ENCODE measurements at regions not wholly inside any gene's neighbourhood (a gene's known extent, or its start where the extent isn't known, plus 50 kb on each side); places are given as distances from the start of the nearest gene placed in this dataset.

- WGBS, result 58% methylated on average over 9 of the region's 9 CpGs
Measured at GRCh38 chr3:182180654-182181385, 469.1 kb downstream of the SOX2 start.

GRCh38 chr3:182182531-182182968 is 470.8 kb downstream of the SOX2 start:
- WGBS, result 84% methylated on average over 5 of the region's 5 CpGs
- intact Hi-C loops (cut with DNase I), result no loop called here
- no peaks in the 10 kb centered on the region for H3K27me3 ChIP-seq
- no peaks in the 10 kb centered on the region for H3K36me3 ChIP-seq
- no peak overlapping the region for H3K4me3 ChIP-seq
- no peaks in the 10 kb centered on the region for H3K9me3 ChIP-seq
- no peaks in the 10 kb centered on the region for H3K4me1 ChIP-seq
- TF ChIP-seq, protein P1, sequence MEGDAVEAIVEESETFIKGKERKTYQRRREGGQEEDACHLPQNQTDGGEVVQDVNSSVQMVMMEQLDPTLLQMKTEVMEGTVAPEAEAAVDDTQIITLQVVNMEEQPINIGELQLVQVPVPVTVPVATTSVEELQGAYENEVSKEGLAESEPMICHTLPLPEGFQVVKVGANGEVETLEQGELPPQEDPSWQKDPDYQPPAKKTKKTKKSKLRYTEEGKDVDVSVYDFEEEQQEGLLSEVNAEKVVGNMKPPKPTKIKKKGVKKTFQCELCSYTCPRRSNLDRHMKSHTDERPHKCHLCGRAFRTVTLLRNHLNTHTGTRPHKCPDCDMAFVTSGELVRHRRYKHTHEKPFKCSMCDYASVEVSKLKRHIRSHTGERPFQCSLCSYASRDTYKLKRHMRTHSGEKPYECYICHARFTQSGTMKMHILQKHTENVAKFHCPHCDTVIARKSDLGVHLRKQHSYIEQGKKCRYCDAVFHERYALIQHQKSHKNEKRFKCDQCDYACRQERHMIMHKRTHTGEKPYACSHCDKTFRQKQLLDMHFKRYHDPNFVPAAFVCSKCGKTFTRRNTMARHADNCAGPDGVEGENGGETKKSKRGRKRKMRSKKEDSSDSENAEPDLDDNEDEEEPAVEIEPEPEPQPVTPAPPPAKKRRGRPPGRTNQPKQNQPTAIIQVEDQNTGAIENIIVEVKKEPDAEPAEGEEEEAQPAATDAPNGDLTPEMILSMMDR (IDR thresholded peaks at IDR 0.05), result no peak
- no peak for TF ChIP-seq EP300 (IDR thresholded peaks at IDR 0.05)
- TF ChIP-seq POLR2AphosphoS5 (IDR thresholded peaks at IDR 0.05), result no peak
- TF ChIP-seq POLR2A (IDR thresholded peaks at IDR 0.05; ENCODE audit: low read depth), result no peak
- DNase-seq (ENCODE audit: extremely low spot score), result no peak
- H3K27ac ChIP-seq (replicated peaks in 1 of 4), result no peak overlapping the region

More at GRCh38 chr3:182180654-182181385, 469.1 kb downstream of the SOX2 start:
- Histone ChIP-seq H3K4me1 (no peaks in the 10 kb centered on the region), H3K27me3 (no peaks in the 10 kb centered on the region), H3K4me3 (no peak overlapping the region), H3K9me3 (no peaks in the 10 kb centered on the region), H3K27ac (replicated peaks in 1 of 4) (no peak overlapping the region), H3K36me3 (no peaks in the 10 kb centered on the region)
- intact Hi-C loops (cut with DNase I), result no loop called here
- DNase-seq (ENCODE audit: extremely low spot score), result no peak
- TF ChIP-seq EP300 (IDR thresholded peaks at IDR 0.05) (no peak), POLR2A (IDR thresholded peaks at IDR 0.05; ENCODE audit: low read depth) (no peak), POLR2AphosphoS5 (IDR thresholded peaks at IDR 0.05) (no peak)
- TF ChIP-seq, protein P1 (IDR thresholded peaks at IDR 0.05), result no peak

GRCh38 chr3:182183716-182184430 is 472.1 kb downstream of the SOX2 start:
- Histone ChIP-seq H3K27ac (replicated peaks in 1 of 4) (no peak overlapping the region), H3K4me3 (no peak overlapping the region), H3K4me1 (no peaks in the 10 kb centered on the region), H3K9me3 (no peaks in the 10 kb centered on the region), H3K36me3 (no peaks in the 10 kb centered on the region), H3K27me3 (no peaks in the 10 kb centered on the region)
- WGBS, result 72% methylated on average over 6 of the region's 6 CpGs
- no peak for TF ChIP-seq POLR2AphosphoS5 (IDR thresholded peaks at IDR 0.05)
- TF ChIP-seq POLR2A (IDR thresholded peaks at IDR 0.05; ENCODE audit: low read depth), result no peak
- TF ChIP-seq, protein P1 (IDR thresholded peaks at IDR 0.05), result no peak
- no peak for TF ChIP-seq EP300 (IDR thresholded peaks at IDR 0.05)
- no peak for DNase-seq (ENCODE audit: extremely low spot score)
- intact Hi-C loops (cut with DNase I), result no loop called here

DNA sequence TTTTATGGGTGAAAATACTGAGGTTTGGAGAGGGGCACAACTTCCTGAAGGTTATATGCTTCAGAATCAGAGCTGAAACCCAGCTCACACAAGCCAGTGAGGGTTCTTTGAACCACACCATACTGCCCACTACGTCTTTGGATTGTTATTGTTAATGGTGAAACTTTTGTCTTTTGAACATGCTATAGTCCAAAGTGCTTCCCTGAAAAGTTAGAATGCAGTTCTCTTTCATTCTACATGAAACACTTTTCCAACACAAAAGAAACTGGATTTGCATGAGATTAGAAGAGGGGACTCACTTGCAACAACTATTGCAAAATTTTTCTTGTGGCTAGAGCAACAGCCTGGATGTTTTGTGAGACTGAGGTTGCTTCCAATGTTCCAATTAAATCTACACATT is 473.6 kb downstream of the SOX2 start:
- H3K27me3 ChIP-seq, result no peaks in the 10 kb centered on the region
- no peaks in the 10 kb centered on the region for H3K36me3 ChIP-seq
- no peak for DNase-seq (ENCODE audit: extremely low spot score)
- no peaks in the 10 kb centered on the region for H3K9me3 ChIP-seq
- H3K4me3 ChIP-seq, result no peak overlapping the region
- TF ChIP-seq EP300 (IDR thresholded peaks at IDR 0.05) (no peak), POLR2AphosphoS5 (IDR thresholded peaks at IDR 0.05) (no peak), POLR2A (IDR thresholded peaks at IDR 0.05; ENCODE audit: low read depth) (no peak)
- TF ChIP-seq, protein P1 (IDR thresholded peaks at IDR 0.05), result no peak
- intact Hi-C loops (cut with DNase I), result no loop called here
- 44% methylated on average over 1 of the region's 1 CpG for WGBS
- H3K4me1 ChIP-seq, result no peaks in the 10 kb centered on the region
- H3K27ac ChIP-seq (replicated peaks in 1 of 4), result no peak overlapping the region

All from esophagus muscularis mucosa (tissue), 4 donors.